Mesothelial cell of epicardium (in vitro differentiated cells): ENCODE measurements at regions not wholly inside any gene's neighbourhood (a gene's known extent, or its start where the extent isn't known, plus 50 kb on each side); places are given as distances from the start of the nearest gene placed in this dataset.

Experiments used
- DNase-seq, 2 experiments: peaks; one replicate each; pipeline ENCODE4 v3.0.0; 2021; ENCODE audit warnings: low spot score in 2 of 2; ENCODE audit not compliant: unreplicated experiment in 2 of 2
- H3K27ac Mint-ChIP-seq: 2 replicates; pipeline ENCODE4 v1.8.0; 2021; ENCODE audit warnings: mixed read lengths
- H3K27me3 Mint-ChIP-seq: 2 replicates; pipeline ENCODE4 v1.8.0; 2021; ENCODE audit warnings: low read depth, mixed read lengths
- H3K36me3 Mint-ChIP-seq: 2 replicates; pipeline ENCODE4 v1.8.0; 2021; ENCODE audit warnings: mixed read lengths
- H3K4me1 Mint-ChIP-seq: 2 replicates; pipeline ENCODE4 v1.8.0; 2021; ENCODE audit warnings: mixed read lengths
- H3K4me3 Mint-ChIP-seq: 2 replicates; pipeline ENCODE4 v1.8.0; 2021; ENCODE audit warnings: mild to moderate bottlenecking, moderate library complexity, mixed read lengths
- H3K9me3 Mint-ChIP-seq: 2 replicates; pipeline ENCODE4 v1.8.0; 2021; ENCODE audit warnings: mixed read lengths
- TF ChIP-seq, protein P1 (sequence below): fragments of 200-600 bp; sonication (generic); IDR thresholded peaks from one replicate; pipeline ENCODE4 v1.5.0; 2021; ENCODE audit warnings: antibody characterized with exemption; ENCODE audit not compliant: unreplicated experiment

DNA sequence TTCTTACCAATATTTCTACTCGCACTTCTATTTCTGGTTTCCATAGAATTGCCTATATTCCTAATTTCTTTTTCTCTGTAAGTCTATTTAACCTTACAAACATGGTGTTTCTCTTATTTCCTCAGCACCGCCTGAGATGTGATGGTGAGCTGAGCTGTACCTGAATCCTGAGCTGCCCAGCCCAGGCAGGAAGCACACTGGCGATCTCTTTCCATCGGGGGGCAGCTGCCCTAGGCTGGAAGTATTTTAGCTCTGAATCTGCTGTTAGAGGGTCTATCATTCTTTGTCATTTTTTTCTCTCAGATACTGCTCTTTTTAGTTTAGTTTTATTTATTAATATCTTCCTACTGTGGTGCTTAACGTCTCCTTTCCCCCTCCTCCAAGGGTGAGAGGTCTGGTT is 173.4 kb upstream of the SLC35B3 start:
- no peak for DNase-seq
- H3K27me3 Mint-ChIP-seq: no peaks in the 10 kb centered on the region
- no peak overlapping the region for H3K4me3 Mint-ChIP-seq
- peaks cover 10% of the 10 kb centered on the region for H3K9me3 Mint-ChIP-seq
- TF ChIP-seq, protein P1, sequence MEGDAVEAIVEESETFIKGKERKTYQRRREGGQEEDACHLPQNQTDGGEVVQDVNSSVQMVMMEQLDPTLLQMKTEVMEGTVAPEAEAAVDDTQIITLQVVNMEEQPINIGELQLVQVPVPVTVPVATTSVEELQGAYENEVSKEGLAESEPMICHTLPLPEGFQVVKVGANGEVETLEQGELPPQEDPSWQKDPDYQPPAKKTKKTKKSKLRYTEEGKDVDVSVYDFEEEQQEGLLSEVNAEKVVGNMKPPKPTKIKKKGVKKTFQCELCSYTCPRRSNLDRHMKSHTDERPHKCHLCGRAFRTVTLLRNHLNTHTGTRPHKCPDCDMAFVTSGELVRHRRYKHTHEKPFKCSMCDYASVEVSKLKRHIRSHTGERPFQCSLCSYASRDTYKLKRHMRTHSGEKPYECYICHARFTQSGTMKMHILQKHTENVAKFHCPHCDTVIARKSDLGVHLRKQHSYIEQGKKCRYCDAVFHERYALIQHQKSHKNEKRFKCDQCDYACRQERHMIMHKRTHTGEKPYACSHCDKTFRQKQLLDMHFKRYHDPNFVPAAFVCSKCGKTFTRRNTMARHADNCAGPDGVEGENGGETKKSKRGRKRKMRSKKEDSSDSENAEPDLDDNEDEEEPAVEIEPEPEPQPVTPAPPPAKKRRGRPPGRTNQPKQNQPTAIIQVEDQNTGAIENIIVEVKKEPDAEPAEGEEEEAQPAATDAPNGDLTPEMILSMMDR: no peak
- H3K4me1 Mint-ChIP-seq: no peaks in the 10 kb centered on the region
- H3K36me3 Mint-ChIP-seq: no peaks in the 10 kb centered on the region
- H3K27ac Mint-ChIP-seq: no peak overlapping the region

DNA sequence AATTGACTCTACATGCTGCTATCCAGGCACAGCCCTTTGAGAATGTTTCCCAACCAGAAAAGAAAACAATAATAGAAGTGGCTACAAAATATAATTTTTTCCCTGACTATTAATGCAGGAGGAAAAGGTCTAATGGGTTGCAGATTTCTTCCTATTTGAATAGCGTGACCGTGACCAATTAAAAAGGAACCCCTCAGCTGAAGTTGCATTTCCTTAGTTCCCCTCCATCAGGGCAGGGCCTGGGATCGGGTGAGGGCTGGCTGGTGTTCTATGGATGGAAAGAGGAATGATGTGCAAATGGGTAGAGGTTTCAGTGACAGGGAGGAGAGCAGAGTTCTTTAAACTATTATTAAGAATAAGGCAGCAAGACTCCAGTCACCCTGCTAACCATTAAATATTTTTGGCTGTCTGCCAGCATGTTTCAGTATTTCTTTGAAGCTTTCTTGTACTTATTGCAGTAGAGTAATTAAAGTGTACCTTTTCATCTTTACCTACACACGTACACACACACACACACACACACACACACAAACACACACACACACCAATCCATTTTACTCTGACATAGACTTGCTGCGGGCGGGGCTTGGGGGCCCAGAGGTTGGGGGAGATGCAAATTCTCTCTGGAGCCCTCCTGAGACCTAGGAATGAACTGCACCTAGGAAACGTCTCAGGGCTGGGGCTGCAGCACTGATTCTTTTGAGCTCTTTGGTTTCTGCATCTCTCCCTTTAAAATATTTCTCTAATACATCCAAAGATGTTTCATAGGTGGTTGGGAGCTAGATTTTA is 154.8 kb upstream of the SLC35B3 start:
- Mint-ChIP-seq H3K27ac (peak overlapping the region; percentile 77), H3K36me3 (peaks cover 7% of the 10 kb centered on the region), H3K9me3 (peaks cover 21% of the 10 kb centered on the region), H3K27me3 (no peaks in the 10 kb centered on the region), H3K4me1 (peaks cover 16% of the 10 kb centered on the region), H3K4me3 (no peak overlapping the region)
- TF ChIP-seq, protein P1: no peak
- peak in 1 of 2 experiments; percentile 51 for DNase-seq

DNA sequence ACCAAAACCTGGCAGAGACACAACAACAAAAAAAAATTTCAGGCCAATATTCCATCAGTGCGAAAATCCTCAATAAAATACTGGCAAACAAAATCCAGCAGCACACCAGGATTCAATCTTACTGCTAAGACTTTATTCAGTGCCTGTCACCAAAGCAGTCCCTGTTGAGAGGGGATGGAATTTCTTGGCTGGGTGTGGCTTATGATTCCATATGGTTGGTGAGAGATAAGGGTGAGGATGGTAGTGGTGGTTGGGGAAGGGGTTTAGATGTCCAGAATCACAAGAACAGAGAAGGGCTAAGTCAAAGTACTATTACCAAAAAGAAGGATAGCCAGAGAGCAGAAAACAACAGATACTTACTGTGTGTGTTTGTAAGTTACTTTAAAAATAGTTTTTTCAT is 152.8 kb upstream of the SLC35B3 start:
- Mint-ChIP-seq H3K27ac (peak overlapping the region; percentile 32), H3K27me3 (no peaks in the 10 kb centered on the region), H3K4me3 (no peak overlapping the region), H3K4me1 (peaks cover 16% of the 10 kb centered on the region), H3K36me3 (peaks cover 11% of the 10 kb centered on the region), H3K9me3 (peaks cover 11% of the 10 kb centered on the region)
- DNase-seq: no peak
- TF ChIP-seq, protein P1: no peak

DNA sequence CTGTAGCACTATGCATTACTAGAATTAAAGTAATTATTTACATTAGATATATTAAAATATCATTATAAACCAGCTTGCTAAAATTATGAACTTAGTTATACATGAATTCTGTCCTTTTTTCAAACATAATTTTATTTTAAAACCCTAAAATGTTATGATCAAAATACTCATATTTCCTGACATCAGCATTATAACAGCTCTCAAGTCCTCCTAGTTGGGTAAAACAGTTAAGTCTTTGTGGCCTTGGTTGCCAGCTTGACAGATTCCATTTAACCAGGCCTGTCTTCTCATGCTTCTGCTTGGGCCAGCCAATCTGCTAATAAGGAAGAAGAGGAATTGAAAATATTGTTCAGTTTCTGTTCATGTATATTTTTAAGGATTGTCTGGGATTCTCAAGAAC is 147.9 kb upstream of the SLC35B3 start:
- peaks cover 8% of the 10 kb centered on the region for H3K9me3 Mint-ChIP-seq
- H3K36me3 Mint-ChIP-seq: peaks cover 5% of the 10 kb centered on the region

DNA sequence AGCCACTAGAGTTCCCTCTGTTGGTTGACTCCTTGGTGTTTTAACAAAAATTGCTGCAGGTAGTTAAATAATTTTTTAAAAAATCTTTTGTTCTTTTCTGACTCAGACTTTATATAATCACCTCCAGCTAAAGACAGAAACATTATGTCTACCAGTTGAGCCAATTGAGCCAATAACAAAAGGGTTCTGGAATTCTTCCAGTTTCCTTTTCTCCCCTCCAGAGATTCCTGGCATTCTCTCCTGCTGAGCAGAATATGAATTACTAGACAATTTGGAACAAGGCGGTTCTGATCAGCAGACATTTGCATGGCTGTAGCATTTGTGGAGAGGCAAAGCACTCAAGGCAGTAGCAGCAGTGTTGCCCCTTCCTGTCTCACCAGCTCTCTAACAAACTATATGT is 144.0 kb upstream of the SLC35B3 start:
- TF ChIP-seq, protein P1: no peak

More for the DNA sequence above, 147.9 kb upstream of the SLC35B3 start:
- Mint-ChIP-seq H3K4me1 (peaks cover 4% of the 10 kb centered on the region), H3K4me3 (no peak overlapping the region), H3K27ac (no peak overlapping the region), H3K27me3 (no peaks in the 10 kb centered on the region)
- TF ChIP-seq, protein P1: no peak
- DNase-seq: no peak

More for the DNA sequence above, 144.0 kb upstream of the SLC35B3 start:
- no peak overlapping the region for H3K27ac Mint-ChIP-seq
- no peaks in the 10 kb centered on the region for H3K4me1 Mint-ChIP-seq
- no peaks in the 10 kb centered on the region for H3K36me3 Mint-ChIP-seq
- no peak overlapping the region for H3K4me3 Mint-ChIP-seq
- H3K9me3 Mint-ChIP-seq: peaks cover 8% of the 10 kb centered on the region
- H3K27me3 Mint-ChIP-seq: no peaks in the 10 kb centered on the region
- no peak for DNase-seq
